Stimulated activated CD4-positive, alpha-beta T cell treated with anti-CD3 and anti-CD28 coated beads, Interleukin-2, amount 100 ng/mL, for 4 hours (primary cell): ENCODE measurements at regions not wholly inside any gene's neighbourhood (a gene's known extent, or its start where the extent isn't known, plus 50 kb on each side); places are given as distances from the start of the nearest gene placed in this dataset.
"Not testable (repeated sequence)": the region's sequence is repeated elsewhere in the genome, so short reads cannot be mapped to it uniquely, and the experiment has no call there.

Experiments
- DNase-seq: peaks from one replicate; pipeline ENCODE4 v3.0.0-alpha.2; 2020; ENCODE audit warnings: low read depth

DNA sequence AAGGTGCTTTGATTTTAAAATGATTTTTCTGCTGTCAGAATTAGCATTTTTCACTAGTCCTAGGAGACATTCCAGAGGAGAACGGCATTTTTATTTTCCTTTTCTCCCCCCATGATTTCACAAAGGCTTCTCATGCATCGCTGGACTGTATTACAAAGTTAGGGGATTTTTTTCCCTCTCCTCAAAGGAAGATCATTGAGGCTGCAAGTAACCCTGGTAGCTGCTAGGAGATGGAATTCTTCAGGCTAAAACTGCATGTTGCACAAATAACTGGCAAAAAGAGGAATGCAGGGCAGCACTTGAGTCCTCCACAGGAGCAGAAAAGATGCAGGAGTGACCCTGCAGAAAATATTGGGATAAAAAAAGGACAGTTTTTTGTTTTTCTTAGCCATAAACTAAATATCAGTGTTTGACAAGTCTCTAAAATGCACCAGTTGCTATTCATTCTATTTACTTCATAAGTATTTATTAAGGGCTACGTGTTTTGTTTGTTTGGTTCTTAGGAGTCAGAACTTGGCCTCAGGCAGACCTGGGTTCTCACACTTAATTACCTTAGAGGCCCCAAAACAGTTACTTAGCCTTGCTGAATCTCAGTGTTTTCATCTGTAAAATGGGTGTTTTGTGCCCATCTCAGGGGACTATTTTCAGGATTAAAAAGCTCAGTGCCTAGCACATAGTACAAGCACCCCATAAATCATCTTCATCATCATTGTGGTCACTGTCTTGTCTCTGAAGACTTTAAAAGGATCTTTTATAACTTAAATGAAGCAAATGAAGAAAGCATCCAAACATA, 144.5 kb upstream of the ID4 start:
- no peak for DNase-seq

DNA sequence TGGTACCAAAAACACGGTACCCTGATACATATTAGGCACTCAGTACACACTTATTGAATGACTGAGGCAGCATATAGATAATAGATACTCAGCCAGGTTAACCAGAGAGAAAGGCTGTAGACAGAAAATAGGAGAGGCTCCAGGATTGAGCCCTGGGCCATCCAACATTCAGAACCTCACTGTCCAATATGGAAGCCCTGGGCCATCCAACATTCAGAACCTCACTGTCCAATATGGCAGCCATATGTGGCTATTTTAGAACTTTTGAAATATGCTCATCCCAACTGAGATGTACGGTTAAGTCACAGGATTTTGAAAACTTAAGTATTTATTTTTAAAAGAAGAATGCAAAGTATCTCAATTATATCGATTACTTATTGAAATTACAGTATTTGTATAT, 142.5 kb upstream of the ID4 start:
- DNase-seq, result no peak

DNA sequence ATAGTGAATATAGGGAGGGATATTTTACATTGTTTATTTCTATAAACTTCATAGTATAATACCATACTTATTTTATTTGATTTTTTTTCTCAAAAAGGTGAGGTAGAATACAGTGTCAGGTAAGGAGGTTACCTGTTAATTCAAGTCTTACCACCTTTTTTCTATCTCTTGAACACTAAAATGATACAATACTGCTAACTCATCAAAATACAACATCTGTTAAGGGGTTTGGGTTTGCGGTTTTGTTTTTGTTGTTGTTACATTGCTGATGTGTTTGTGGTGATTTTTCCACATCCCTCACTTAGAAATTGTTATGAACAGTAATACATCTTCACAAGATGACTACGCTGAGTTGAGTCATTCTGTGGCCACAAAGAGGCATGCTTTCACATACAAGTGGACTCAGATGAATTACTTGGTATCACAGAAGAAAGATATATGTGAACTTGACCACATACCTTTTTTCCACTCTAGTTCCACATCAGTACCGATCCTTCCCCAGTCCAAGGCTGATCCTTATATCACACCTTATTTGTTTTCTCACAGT, 139.4 kb upstream of the ID4 start:
- no peak for DNase-seq

DNA sequence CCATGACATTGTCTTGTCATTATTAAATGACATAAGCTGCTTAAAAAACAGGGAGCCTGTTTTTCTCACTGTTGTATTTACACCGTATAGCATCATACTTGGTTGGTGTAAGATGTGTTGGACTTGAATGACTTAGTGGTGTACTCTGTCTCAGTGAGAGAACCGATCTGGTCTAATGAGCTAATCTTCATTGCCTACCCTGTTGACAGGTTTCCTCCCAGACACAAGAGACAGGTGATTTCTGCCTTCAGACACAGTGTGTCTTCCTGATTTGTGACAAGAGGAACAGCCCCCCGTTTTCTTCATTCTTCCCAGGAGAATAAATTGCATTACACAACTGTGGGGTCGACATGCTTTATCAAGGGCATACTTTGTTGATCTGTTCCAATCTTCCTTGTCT, 137.2 kb upstream of the ID4 start:
- DNase-seq, result no peak

DNA sequence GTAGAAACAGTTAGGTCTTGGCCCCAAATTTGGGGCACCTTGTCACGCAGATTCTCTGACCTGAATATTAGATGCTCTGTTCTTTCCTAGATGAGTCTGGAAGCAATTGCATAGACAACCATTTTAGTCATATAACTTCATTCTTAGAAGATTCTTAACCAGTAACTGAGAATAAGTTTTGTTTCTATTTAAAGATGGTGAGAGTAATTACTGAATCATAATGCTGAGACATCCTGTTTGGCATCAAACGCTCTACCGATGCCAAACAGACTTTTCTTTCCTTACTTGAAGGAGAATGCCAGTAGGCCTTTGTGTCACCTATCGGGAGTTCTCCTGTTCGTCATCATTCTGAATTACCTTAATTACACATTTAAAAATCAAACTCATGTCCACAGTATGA, 131.6 kb upstream of the ID4 start:
- no peak for DNase-seq

DNA sequence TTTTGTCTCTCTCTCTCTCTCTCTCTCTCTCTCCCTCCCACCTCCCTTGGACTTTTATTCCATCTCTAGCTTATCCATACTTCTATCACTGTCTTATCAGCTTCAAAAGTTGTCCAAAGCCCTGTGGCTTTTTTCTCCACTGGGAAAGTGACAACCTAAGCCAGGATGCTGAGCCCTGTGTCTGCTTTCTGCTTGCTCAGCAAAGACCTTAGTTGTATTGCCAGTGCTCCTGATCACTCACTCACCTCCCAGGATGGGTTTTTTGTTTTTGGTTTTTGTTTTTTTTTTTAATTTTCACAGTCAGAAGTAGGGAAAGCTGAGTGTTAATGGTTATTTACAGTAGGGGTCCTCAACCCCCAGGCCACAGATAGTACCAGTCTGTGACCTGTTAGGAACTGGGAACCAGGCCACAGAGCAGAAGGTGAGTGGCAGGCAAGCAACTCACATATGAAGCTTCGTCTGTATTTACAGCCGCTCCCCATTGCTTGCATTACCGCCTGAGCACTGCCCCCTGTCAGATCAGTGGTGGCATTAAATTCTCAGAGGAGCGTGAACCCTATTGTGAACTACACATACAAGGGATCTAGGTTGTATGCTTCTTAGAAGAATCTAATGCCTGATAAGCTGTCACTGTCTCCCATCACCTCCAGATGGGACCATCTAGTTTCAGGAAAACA, 125.0 kb upstream of the ID4 start:
- DNase-seq, result no peak

DNA sequence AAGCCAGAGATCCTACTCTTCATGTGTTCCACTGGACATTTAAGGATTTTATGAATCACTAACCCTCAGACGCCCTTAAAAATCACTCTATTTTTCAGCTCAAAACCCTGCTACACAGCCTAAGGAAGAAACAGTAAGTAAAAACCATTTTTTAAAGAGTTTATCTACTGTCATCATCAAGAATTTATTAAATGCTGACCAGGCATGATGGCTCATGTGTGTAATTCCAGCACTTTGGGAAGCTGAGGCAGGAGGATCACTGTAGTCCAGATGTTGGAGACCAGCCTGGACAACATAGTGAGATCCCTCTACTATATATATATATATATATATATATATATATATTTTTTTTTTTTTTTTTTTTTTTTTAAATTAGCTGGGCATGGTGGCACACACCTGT, 124.2 kb upstream of the ID4 start:
- DNase-seq, result no peak

DNA sequence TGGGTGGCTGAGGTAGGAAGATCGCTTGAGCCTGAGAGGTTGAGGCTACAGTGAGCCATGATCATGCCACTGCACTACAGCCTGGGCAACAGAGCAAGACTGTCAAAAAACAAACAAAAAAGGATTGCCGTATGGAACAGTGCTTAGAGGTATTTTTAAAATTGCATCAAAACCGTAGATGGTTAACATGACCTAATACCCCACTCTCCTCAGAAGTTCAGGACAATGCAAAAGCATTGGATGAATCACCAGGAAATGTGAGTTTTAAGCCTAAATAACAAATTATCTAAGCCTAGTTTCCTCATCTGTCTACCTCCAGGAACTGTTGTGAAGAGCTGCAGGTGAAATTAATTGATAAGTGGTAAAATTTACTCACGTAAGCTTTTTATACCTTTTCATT, 123.8 kb upstream of the ID4 start:
- no peak for DNase-seq

DNA sequence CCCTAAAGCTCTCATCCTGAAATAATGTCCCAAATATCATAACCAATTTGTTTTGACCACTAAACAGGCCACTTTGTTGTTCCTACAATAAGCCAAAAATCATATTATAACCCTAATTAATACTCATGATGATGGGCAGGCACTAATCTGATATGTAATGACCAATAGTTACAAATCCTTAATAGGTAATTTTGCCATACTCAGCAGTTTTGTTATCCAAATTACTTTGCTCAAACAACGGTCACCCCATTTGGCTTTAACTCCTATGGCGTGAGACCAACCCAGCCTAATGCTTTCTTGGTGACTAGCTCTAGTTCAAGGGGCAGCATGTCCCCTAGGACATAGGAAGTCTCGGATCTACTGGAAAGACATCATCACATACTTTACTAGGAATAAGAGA, 123.2 kb upstream of the ID4 start:
- no peak for DNase-seq

DNA sequence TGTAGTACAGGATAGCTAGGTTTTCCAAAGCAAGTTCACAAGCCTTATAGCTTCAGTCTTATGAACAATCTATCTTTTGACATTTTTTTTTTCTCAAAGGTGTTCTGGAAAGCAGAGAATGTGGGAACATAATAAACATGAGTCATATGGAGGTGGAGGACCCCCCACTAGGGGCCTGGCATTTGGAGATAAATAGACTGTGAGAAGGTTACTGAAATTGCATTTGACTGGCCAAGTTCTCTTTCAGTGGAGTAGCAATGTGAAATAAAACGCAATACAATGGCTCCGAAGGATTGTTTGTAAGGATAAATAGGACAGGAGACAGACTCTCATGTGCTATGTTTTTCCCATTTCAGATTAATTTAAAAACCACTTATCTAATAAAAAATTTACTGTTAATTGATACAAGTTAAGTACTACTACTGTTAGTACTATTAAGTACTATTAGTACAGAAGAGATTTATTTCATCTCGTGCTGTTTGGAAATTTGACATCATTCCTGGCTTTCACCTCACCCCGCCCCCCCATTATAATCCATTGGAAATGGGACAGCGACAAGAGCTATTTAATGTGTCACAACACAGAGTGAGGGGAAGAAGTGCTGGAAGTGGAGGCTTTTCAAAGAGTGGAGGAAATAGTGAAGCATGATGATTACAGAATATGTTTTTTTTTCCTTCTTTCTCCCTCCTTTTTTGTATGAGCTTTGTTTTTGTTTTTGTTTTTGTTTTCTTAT, 122.6 kb upstream of the ID4 start:
- DNase-seq, result no peak

DNA sequence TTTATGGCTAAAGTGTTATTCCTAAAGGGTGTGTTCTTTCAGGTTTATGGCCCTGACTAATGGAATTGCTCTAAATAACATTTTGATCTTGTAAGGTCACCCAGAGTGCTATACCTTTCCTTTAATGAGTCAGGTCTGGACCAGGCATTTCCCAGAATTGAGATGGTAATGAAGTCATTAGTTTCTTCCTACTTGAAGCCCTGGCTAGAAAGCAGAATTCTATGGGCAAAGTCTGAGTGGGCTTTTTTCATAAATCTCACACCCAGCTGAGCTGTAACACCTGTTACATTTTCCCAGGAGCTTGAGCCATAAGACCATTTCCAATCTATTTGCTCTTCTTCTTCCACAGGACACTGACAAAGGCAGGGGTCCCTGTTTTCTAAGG, 122.0 kb upstream of the ID4 start:
- no peak for DNase-seq

DNA sequence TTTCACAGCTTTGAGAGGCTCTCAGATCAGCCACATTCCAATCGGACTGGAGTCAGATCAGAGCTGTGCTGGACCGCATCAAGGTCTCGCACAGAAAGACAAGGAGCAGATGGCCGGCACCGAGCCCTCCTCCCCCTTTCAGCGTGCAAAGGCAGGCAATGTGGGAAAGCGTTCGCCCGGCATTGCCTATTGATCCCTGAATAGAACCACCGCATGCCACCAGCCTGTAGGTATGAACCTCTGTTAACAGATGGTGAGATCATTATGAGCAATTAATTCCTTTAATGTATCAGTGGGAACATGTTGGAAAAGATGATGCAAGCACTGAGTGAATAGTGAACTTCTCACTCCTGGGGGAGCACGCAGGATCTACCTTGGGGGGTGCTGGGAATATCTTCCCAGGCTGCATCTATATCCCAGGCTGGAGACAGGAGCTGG, 117.5 kb upstream of the ID4 start:
- no peak for DNase-seq

DNA sequence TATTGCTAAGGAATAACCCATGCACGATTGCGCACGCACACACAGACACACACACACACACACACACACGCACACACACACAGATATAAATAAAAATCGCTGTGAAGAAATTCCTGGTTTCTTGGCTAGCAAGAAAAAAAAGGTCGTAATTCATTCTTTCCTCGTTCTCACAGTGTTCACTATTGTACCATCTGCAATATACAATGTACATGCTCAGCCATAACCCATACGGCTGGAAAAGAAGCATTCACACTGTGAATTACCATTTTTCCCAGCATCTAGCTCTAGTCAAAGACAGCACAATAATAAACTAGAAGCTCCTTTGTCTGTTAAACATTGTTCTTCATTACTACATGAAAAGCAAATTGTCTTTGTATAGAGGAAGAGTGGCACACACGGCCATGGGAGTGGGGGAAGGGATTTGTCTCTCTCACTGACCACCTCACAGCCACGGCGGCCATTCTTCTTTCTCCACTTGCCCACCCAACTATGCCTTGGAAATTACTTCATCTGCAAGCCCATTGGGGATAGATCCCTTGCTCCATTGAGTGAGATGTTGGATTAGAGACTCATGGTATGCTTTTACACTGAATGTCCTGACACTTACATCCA, 115.3 kb upstream of the ID4 start:
- no peak for DNase-seq

DNA sequence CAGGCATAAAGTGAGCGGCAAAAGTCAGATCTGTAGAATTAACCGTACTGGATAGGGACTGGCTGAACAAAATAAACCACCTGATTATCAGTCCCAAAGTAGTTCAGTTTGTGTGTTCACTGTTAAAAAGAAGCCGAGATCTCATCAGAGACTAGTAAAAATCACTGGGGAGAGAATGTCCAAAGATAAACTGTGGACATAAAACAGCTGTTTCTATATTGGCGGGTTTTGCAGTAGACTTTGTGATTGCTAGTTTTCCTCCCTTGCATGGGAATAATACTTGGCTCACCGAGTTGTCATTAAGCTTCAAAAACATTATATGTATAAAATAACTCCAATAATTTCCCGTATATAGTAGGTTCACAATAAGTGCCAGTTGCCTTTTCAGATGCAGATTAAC, 114.2 kb upstream of the ID4 start:
- no peak for DNase-seq

DNA sequence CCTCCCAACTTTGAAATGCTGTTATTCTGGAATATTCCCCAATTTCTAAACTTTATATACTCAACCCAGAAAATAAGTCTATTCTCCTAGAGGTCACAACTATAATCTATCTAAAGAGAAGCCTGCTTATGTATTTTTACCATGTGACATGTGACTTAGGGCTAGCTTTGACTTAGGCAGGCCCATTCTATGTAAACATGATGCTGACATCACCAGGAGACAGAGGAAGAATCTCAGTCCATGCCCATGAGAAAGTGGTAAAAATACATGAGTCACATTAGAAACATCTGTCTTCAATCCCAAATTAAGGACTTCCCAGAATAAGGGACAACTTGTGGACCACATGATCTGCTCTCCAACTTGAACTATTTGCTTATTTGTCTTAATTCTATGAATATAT, 113.6 kb upstream of the ID4 start:
- DNase-seq, result no peak

DNA sequence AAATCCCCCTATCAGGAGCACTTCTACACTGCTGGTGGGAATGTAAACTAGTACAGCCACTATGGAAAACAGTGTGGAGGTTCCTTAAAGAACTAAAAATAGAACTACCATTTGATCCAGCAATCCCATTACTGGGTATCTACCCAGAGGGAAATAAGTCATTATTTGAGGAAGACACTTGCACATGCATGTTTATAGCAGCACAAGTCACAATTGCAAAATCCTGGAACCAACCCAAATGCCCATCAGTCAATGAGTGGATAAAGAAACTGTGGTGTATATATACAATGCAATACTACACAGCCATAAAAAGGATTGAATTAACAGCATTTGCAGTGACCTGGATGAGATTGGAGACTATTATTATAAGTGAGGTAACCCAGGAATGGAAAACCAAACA, 111.7 kb upstream of the ID4 start:
- not testable (repeated sequence) for DNase-seq

DNA sequence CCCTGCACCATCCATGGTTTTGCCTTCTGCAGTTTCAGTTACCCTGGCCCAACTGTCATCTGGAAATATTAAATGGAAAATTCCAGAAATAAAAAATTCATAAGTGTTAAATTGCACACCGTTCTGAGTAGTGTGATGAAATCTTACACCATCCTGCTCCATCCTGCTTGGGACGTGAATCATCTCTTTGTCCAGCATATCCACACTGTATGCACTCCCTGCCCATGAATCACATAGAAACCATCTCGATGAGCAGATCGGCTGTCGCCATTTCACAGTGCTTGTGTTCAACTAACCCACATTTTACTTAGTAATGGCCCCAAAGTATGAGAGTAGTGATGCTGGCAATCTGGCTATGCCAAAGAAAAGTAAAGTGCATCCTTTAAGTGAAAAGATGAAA, 105.9 kb upstream of the ID4 start:
- DNase-seq, result no peak

DNA sequence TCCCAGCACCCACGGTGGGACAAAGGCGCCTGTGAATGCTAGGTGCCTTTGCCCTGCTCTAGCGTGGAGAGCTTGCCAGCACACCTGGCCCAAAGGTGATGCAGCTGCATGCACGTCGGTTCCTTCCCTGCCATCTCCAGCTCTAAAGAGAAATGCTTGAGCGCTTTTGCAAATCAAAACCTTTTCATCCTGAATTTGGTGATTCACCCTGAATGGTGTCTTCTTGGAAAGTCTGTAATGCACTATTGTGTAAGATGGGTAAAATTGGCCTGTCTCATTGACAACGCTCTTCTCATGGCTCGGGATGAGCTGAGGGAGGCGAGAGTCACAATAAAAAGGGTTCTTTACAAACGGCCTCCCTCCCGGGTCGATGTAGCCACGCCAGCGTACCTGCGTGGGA, 103.1 kb upstream of the ID4 start:
- DNase-seq, result no peak

DNA sequence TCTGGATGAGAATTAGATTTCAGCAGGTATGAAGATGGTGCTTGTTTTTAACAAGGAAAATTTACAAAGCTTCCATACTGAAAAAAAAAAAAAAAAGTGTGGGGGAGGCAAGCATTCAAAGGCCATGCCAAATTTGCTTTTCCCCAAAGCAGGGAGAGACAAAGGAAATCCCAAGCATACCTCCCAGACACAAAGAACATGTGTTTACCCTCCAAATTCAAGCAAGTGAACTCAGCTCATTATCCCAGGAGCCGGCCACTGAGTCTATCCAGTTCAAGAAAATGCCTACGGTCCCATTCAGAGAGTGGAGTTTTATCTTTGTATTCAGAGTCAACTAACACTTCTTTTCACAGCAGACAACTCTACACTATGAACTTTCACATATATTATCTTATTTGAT, 102.7 kb upstream of the ID4 start:
- DNase-seq, result no peak

DNA sequence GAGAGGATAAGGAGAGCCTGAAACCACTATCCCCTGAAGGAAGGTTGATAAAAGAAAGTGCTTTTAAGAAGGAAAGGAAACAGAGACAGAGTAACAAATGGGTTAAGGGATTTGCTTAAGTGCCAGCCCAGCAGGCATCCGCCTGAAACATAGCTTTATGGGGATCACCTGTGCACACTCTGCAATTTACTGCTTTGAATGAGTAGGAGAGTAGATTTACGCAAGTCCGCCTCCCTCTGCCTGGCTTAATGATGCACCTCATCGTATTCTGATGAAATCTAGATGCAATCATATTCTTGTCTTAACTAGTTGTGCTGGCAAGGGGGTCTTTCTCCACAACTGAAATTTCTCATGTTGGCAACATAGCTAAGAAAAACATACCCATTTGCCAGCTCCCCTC, 101.1 kb upstream of the ID4 start:
- DNase-seq, result no peak

DNA sequence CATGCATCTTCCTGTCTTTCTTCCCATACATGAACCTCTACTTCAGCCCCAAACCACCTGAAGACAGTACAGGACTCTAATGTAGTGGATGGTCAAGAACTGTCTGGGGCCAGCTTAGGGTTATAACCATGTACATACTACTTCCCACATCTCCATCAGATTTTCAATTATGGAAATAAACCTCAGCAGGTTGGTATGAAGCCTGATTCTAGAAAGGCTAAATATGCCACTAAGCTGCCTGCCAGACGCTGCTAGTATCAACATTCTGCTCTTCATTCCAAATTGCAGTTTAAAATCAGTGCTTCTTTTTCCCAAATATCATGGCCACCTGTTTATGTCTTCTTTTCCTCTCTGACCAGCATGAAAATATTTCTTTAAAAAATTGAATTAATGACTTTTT, 99.2 kb upstream of the ID4 start:
- no peak for DNase-seq

DNA sequence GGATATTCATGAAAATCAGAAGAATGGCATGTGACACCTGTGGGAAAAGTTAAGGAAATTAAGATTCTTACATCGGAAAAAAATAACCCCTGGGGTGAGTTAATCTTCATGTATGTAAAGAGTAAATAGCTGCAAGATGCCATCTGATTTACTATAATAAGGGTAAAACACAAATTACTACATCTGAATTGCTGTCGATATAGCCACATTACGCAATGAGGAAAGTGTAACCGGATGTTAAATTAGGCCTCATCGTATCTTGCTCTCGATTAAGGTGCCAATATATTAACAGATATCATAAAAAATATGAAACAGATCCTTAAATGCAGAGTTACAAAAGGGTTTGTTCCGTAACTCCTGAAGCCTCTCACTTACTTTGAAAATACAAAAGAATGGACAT, 87.4 kb upstream of the ID4 start:
- DNase-seq, result no peak

DNA sequence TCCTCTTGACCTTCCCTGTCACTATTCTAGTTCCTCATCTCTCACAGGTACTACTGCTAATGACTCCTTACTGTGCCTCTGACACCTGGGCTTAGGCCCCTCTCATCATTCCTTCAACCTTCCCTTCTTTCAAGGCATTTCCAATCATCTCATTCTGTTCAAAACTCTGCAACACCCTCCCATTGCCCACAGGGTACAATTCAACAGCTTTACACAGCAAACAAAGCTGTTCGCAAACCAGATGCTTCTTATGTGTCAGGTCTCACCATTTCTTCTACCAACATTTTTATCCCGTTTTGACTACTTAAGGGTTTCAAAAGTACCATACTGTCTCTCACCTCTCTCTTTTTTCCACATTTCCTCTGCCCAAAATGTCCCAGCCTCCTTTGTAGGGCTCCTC, 84.4 kb upstream of the ID4 start:
- no peak for DNase-seq
